SU-DHL-6 (cell line): ENCODE measurements at regions not wholly inside any gene's neighbourhood (a gene's known extent, or its start where the extent isn't known, plus 50 kb on each side); places are given as distances from the start of the nearest gene placed in this dataset.

Experiments used
- EZH2phosphoT487 ChIP-seq: fragments of 200-600 bp; sonication (generic), shearing (Covaris generic); conservative IDR thresholded peaks from 2 replicates; pipeline ENCODE4 v1.6.1; 2018; ENCODE audit warnings: mild to moderate bottlenecking, antibody characterized with exemption, low read length, moderate library complexity, mixed read lengths
- TF ChIP-seq, protein P1 (sequence below): fragments of 200-600 bp; sonication (generic); IDR thresholded peaks from one replicate; pipeline ENCODE4 v1.5.1; 2017; ENCODE audit warnings: antibody characterized with exemption, mild to moderate bottlenecking, low read length, moderate library complexity; ENCODE audit not compliant: insufficient read depth, poor library complexity, severe bottlenecking

GRCh38 chr3:117995842-117996437 lies 1038.7 kb downstream of the IGSF11 start:
- TF ChIP-seq, protein P1, sequence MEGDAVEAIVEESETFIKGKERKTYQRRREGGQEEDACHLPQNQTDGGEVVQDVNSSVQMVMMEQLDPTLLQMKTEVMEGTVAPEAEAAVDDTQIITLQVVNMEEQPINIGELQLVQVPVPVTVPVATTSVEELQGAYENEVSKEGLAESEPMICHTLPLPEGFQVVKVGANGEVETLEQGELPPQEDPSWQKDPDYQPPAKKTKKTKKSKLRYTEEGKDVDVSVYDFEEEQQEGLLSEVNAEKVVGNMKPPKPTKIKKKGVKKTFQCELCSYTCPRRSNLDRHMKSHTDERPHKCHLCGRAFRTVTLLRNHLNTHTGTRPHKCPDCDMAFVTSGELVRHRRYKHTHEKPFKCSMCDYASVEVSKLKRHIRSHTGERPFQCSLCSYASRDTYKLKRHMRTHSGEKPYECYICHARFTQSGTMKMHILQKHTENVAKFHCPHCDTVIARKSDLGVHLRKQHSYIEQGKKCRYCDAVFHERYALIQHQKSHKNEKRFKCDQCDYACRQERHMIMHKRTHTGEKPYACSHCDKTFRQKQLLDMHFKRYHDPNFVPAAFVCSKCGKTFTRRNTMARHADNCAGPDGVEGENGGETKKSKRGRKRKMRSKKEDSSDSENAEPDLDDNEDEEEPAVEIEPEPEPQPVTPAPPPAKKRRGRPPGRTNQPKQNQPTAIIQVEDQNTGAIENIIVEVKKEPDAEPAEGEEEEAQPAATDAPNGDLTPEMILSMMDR, result no peak
- no peak for TF ChIP-seq EZH2phosphoT487
